Activated naive CD4-positive, alpha-beta T cell (primary cell): ENCODE measurements at regions not wholly inside any gene's neighbourhood (a gene's known extent, or its start where the extent isn't known, plus 50 kb on each side); places are given as distances from the start of the nearest gene placed in this dataset.
"Not testable (repeated sequence)": the region's sequence is repeated elsewhere in the genome, so short reads cannot be mapped to it uniquely, and the experiment has no call there.

Experiments
- DNase-seq, 4 experiments: peaks; one replicate each; lab custom pipeline; 2025; lab: John Stamatoyannopoulos, UW

DNA sequence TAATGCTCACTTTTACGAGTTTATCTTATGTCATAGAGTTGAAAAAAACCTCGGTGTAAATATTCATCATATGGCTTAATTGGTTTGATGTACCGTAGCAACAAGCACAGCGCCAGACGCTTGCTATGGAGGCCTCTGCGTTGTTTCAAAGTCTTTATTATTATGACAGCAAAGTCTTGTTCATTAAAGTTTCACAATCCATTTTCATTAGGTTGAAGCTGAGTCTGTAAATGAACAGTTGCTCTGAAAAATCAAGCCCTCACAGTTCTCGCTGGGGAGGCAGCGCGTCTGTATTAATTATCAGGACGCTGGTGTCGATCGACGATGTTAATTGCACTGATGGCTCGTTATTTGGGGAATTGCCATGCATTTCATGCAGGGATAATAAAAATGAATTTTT lies 185.6 kb downstream of the INSC start:
- no peak for DNase-seq

DNA sequence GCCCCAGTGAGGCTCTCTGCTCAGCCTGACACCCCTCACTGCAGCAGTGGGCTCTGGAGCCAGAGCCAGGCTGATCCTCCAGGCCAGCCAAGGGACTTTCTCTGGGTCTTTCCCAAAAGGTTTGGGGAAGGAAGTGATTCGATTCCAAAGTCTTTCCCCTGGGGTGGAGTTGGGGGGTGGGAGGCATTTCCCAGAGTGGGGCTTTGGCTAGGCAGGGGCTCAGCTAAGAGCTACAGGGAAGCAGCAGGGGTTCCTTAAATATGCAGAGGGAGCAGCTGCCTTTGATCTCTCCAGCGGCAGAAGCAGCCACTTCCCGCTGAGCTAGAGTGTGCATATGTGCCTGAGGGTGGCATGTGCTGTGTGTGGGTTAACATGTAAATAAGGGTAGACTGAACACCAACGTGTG lies 192.9 kb downstream of the INSC start:
- no peak for DNase-seq

DNA sequence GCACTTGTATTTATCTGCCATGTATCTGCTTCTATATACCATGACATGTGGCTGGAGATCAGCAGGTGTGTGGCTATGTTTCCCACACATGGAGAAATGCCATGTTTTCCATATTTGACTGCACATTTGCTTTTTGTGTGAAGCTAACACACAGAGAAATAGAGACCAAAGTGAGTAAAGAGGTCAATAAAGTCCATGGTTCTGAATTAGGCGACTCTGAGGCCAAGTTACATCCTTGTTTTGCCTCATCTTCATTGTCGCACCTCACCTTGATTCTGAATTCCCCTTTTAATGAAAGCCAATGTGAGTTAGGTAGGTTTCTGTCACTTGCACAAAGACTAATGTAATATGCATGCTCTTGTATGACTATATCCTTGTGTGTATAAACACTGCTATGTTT lies 194.1 kb downstream of the INSC start:
- no peak for DNase-seq

GRCh38 chr11:15309296-15309695 lies 194.6 kb downstream of the INSC start:
- DNase-seq = no peak

DNA sequence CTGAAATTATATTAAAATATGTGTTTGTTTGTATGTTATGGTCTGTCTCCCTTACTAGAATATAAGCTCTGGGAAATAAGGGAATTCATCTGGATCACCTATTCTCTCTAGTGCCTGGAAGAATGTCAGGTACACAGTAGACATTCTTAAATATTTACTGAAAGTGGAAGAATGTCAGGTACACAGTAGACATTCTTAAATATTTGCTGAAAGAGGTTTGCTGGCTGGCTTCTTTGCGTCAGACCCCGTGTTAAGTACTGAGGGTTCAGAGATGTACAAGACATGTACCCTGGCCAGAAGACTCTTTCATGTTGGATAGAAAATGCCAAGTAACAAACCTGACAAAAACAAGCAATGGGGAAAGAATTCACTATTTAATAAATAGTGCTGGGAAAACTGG lies 199.1 kb downstream of the INSC start:
- no peak for DNase-seq

- no peak for DNase-seq
Observed at GRCh38 chr11:15318814-15319213, 204.1 kb downstream of the INSC start.

GRCh38 chr11:15326520-15326919 lies 211.8 kb downstream of the INSC start:
- DNase-seq = no peak

DNA sequence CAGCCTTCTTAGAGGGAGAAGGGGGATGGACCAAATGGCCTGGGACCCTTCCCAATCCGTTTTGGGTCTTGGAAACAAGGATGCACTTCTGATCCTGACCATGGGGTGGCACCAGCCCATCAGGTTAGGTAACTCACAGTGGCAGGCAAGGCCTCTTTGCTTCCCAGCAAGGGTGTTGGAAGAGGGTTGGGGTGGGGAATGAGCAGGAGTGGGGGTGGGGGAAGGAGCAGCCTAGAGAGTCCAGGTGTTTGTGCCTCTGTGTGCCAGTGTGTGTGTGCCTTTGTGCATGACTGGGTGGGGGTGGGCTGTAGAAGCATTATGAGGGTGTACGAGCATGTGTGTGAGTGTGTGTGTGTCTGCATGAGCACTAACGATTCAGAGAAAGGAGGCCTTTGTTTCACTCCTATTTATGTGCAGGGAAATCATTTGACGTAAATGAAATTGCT lies 213.1 kb downstream of the INSC start:
- DNase-seq = no peak

DNA sequence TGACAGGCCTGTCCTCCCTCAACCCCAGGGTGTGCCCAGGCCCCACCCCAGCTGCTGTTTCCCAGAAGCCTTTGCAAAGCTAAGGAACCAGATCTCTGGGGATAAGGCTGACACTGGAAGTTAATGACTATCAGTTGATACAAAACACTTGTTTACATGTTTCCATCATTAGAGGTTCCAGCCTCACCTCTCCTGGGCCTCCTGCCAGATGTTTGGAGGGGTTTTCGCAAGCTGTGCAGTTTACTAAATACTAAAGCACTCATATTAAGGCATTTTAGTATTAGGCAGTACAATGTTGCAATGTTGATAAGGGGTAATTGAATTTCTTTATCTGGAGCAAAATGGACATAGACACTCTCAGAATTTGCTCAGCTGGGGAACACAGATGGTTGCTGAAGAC lies 218.7 kb downstream of the INSC start:
- no peak for DNase-seq

DNA sequence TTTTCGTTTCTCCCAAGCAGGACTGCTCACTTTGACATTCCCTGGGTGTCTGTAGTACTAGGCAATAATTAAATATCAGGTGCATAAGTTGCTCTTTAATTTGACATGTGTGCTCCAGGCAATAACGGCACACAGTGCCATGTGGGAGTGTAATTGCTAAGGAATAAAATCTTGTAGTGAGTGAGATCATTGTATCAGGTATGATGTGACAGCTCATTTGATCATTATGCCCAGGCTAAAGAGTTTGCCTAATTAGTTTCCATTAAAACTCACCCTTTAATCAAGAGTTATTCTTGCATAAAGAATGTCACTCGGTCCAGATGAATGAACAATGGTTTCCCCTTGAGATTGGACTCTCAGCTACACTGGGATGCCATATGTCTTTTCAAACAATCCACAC lies 220.0 kb downstream of the INSC start:
- DNase-seq = no peak

- no peak for DNase-seq
Observed at GRCh38 chr11:15336021-15336420, 221.3 kb downstream of the INSC start.

DNA sequence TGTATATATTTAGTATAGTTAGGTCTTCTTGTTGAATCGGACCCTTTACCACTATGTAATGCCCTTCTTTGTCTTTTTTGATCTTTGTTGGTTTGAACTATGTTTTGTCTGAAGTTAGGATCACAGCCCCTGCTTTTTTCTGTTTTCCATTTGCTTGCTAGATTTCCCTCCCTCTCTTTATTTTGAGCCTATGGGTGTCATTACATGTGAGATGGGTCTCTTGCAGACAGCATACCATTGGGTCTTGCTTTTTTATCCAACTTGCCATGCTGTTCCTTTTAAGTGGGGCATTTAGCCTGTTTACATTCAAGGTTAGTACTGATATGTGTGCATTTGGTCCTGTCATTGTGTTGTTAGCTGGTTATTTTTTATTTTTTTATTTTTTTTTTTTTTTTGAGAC lies 224.6 kb downstream of the INSC start:
- no peak for DNase-seq

- DNase-seq = no peak
Observed at GRCh38 chr11:15341587-15341986, 226.9 kb downstream of the INSC start.

GRCh38 chr11:15342163-15342562 lies 227.4 kb downstream of the INSC start:
- no peak for DNase-seq

- DNase-seq = no peak
Observed at GRCh38 chr11:15346907-15347306, 232.2 kb downstream of the INSC start.

GRCh38 chr11:15347969-15348734 lies 233.4 kb downstream of the INSC start:
- DNase-seq = no peak

GRCh38 chr11:15349413-15349812 lies 234.7 kb downstream of the INSC start:
- no peak for DNase-seq

- no peak for DNase-seq
Observed at GRCh38 chr11:15361316-15361715, 246.6 kb downstream of the INSC start.

DNA sequence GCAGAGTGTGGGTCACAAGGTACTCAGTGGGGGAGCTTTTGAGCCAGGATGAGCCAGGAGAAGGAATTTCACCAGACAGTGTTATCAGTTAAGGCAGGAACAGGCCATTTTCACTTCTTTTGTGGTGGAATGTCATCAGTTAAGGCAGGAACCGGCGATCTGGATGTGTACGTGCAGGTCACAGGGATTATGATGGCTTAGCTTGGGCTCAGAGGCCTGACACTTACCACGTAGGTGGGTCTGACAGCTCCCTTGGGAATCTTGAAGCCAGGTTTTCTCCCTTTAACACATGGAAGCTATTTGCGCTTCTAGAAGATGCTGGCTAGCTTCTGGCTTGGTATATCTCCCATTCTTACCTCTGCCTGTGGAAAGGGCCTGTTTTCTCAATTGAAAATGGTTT lies 250.6 kb downstream of the INSC start:
- DNase-seq = not testable (repeated sequence)

DNA sequence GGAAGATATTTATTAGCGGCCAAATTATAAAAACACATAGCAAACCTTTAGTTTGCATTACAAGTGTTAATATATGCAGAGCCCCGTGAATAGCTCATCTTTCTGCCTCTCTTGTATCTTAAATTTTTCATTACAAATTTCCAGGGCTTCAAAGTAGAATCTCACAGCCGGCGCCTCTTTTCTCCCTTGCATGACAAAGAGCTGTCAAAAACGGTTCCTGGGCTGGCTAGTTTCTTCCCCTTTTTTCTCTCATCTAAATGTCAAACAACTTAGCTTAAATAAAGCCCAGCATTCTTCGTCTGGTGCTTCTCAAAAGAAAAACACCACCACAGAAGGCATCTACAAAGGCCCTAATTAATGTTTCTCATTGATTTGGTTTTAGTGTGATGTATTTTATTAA lies 253.0 kb downstream of the INSC start:
- DNase-seq = no peak

DNA sequence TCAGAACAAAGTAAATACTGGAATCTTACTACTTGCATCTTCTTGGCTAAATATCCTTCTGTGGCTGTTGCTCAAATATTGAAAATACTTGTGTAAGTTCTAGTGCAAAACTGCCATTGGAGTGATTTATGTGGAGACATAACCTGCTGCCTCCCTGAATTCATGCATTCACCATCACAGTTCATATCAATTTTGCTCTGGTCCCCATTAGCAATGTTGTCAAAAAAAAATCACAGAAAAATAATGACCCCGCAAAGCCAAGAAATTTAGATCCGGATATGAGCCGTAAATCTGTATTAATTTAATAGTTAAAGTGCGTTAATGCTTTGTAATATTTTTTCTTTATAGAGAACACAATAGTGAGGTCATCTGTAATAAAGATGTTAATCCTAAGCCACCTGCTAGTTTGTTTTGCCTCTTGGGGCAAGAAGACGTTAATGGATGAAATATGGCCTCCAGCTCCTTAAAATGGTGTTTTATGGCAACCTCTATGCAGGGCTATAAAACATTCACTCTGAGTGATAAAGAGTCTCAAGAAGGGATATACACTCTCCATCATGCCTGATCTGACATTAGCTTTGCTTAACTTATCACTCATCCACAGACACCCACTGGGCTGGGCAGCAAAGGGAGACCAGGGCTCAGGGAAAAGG lies 255.9 kb downstream of the INSC start:
- DNase-seq = no peak

- no peak for DNase-seq
Observed at GRCh38 chr11:15371533-15371932, 256.8 kb downstream of the INSC start.

GRCh38 chr11:15374418-15374817 lies 259.7 kb downstream of the INSC start:
- no peak for DNase-seq

DNA sequence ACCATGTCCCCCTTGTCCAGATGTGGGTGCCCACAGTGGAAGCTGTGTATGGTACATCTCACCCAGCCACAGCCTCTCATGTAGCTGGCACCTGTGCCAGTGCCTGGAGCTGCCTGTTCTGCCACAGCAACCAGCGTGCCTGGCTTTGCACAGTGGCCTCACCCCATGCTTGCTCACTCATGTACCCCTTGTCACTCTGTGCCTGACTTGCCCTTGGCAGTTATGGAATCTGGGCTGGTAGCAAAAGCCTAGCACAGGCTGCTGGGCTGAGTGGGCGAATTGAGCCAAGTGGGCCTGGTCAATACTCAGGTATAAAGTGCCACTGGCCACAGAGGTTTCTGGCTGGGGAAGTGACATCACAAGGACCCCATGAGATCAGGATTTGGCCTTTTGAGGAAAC lies 264.2 kb downstream of the INSC start:
- DNase-seq = no peak
